HL-60 (cell line): ENCODE measurements at regions not wholly inside any gene's neighbourhood (a gene's known extent, or its start where the extent isn't known, plus 50 kb on each side); places are given as distances from the start of the nearest gene placed in this dataset.

Experiments used
- DNase-seq, 2 experiments: peaks; one replicate each; pipeline ENCODE4 v3.0.0-alpha.2; 2010 to 2020; ENCODE audit warnings: low read depth in 1 of 2, low spot score in 1 of 2
- H3K27ac ChIP-seq: fragments of 250-450 bp; sonication (Bioruptor Pico); replicated peaks from 2 replicates; pipeline ENCODE4 v1.5.1; 2020; ENCODE audit warnings: mild to moderate bottlenecking, moderate library complexity
- H3K27me3 ChIP-seq: fragments of 250-450 bp; sonication (Bioruptor Pico); 2 replicates; pipeline ENCODE4 v1.5.1; 2021; ENCODE audit warnings: mild to moderate bottlenecking, moderate library complexity; ENCODE audit not compliant: insufficient read depth, poor library complexity, severe bottlenecking
- H3K4me3 ChIP-seq: replicated peaks from 2 replicates; pipeline ENCODE4 v1.5.1; 2011; ENCODE audit warnings: mild to moderate bottlenecking, control low read depth, low read length; ENCODE audit not compliant: insufficient read depth
- CTCF ChIP-seq: IDR thresholded peaks from one replicate; pipeline ENCODE4 v1.5.1; 2011; ENCODE audit warnings: low read length, control low read depth, inconsistent platforms; ENCODE audit not compliant: insufficient read depth
- GABPA ChIP-seq: IDR thresholded peaks from 2 replicates; pipeline ENCODE4 v1.6.1; 2012; ENCODE audit warnings: low read depth
- POLR2AphosphoS5 ChIP-seq: IDR thresholded peaks from 2 replicates; pipeline ENCODE4 v1.6.1; 2012; ENCODE audit warnings: low read depth
- SPI1 ChIP-seq: IDR thresholded peaks from 2 replicates; pipeline ENCODE4 v1.6.1; 2012; ENCODE audit warnings: low read depth, mild to moderate bottlenecking, borderline replicate concordance
- TF ChIP-seq, protein P1 (sequence below): IDR thresholded peaks from 2 replicates; pipeline ENCODE4 v1.6.1; 2012; ENCODE audit warnings: low read depth; ENCODE audit not compliant: insufficient replicate concordance

DNA sequence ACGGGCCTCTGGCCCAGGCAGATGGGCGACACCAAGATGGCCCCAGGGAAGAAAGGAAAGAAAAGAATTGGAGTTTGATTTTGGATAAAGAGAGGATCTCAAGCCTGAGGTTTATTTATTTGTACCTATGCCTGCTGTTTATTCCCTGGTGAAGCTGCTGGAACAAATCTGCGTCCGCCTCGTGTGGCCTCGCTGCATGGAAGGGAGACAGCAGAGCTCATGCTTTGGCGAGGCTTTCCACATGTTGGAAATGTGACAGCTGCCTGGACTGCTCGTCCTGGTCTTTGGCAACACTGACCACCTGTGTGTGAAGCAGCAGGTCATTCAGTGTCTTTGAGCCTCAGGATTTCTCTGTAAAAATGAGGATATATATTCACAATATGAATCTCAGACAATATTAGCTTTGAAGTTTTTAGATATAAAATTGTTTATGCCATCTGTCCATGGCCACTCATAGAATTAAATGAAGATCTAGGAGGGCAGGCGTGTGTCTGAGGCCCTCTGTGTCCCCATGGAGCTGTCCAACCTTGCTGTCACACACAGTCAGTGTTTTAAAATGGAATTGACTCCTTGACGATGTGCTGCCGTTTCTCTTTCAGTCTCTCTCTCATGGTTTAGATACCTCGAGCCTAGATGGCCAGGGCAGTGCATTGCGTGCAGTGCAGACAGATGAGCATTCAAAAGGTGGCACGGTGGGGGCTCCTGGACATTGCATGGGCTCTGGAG is 94.3 kb downstream of the SOCS6 start:
- peaks cover 2% of the 10 kb centered on the region for H3K27me3 ChIP-seq
- H3K4me3 ChIP-seq, result no peak overlapping the region
- DNase-seq, result no peak
- TF ChIP-seq CTCF, result no peak
- TF ChIP-seq GABPA, result no peak
- no peak for TF ChIP-seq SPI1
- TF ChIP-seq, protein P1, sequence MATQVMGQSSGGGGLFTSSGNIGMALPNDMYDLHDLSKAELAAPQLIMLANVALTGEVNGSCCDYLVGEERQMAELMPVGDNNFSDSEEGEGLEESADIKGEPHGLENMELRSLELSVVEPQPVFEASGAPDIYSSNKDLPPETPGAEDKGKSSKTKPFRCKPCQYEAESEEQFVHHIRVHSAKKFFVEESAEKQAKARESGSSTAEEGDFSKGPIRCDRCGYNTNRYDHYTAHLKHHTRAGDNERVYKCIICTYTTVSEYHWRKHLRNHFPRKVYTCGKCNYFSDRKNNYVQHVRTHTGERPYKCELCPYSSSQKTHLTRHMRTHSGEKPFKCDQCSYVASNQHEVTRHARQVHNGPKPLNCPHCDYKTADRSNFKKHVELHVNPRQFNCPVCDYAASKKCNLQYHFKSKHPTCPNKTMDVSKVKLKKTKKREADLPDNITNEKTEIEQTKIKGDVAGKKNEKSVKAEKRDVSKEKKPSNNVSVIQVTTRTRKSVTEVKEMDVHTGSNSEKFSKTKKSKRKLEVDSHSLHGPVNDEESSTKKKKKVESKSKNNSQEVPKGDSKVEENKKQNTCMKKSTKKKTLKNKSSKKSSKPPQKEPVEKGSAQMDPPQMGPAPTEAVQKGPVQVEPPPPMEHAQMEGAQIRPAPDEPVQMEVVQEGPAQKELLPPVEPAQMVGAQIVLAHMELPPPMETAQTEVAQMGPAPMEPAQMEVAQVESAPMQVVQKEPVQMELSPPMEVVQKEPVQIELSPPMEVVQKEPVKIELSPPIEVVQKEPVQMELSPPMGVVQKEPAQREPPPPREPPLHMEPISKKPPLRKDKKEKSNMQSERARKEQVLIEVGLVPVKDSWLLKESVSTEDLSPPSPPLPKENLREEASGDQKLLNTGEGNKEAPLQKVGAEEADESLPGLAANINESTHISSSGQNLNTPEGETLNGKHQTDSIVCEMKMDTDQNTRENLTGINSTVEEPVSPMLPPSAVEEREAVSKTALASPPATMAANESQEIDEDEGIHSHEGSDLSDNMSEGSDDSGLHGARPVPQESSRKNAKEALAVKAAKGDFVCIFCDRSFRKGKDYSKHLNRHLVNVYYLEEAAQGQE, result no peak
- no peak for TF ChIP-seq POLR2AphosphoS5
- no peak overlapping the region for H3K27ac ChIP-seq

DNA sequence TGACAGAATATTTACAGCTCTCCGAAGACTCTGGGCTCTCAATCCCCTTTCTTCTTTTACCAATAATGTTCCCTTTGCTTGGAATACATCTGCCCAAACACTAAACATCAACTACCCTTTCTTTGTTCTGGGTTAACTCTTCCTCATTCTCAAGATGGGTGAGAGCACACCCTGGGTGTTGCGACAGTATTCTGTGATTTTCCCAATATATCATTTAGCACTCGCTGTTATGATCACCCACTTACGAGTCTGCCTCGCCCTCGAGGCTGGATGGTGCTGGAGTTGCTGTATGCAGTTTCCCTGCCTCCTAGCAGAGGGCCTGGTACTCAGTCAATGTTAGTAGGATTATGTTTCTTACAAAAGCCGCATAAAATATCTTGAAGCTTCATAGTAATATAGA is 93.2 kb downstream of the SOCS6 start:
- Histone ChIP-seq H3K27me3 (peaks cover 2% of the 10 kb centered on the region), H3K4me3 (no peak overlapping the region), H3K27ac (no peak overlapping the region)
- TF ChIP-seq CTCF (no peak), SPI1 (no peak), POLR2AphosphoS5 (no peak), GABPA (no peak)
- TF ChIP-seq, protein P1, result no peak
- DNase-seq, result no peak

DNA sequence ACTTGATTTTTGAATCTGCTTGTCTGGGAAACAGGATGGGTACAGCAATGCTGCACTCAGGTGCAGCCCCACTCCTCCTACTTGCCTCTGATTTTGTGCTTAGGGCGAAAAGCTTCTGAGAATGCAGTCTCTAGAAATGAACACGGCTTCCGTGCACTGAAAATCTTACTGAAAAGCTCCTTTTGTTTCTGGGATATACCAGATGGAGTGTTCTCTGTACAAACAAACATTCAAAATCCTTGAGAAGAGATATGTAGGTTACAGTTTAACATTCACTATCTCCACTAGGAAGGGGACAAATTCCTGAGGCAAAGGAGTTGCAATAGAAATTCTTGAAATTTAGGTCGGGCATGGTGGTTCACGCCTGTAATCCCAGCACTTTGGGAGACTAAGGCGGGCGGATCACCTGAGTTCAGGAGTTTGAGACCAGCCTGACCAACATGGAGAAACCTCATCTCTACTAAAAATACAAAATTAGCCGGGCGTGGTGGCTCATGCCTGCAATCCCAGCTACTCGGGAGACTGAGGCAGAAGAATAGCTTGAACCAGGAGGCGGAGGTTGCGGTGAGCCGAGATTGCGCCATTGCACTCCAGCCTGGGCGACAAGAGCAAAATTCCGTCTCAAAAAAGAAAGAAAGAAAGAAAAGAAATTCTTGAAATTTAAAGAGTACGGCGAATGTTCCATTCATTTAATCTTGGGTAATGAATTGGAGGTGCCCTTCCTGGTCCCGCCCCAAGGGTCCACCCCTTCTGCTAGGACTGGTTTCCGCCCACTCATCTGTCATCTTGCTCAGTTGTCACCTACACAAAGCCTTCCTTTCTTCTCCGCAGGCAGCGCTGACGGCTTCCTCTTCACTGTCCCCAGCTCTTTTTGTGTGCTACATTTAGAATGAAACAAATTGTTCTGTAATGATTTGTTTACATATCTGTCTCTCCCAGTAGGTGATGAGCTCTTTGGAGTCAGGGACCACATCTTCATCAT is 92.4 kb downstream of the SOCS6 start:
- Histone ChIP-seq H3K4me3 (no peak overlapping the region), H3K27me3 (peaks cover 2% of the 10 kb centered on the region), H3K27ac (no peak overlapping the region)
- no peak for TF ChIP-seq SPI1
- DNase-seq, result no peak
